Neural cell (in vitro differentiated cells): ENCODE measurements at regions not wholly inside any gene's neighbourhood (a gene's known extent, or its start where the extent isn't known, plus 50 kb on each side); places are given as distances from the start of the nearest gene placed in this dataset.

Experiments used
- H2AFZ ChIP-seq: fragments of 200-600, 300-800 bp; sonication (generic), shearing (Covaris generic); 2 replicates; pipeline ENCODE4 v1.6.0; 2014; ENCODE audit warnings: low read depth, mild to moderate bottlenecking, antibody characterized with exemption, low read length, moderate library complexity
- H3F3A ChIP-seq: fragments of 200-600 bp; shearing (Covaris generic); 2 replicates; pipeline ENCODE4 v1.6.1; 2016; ENCODE audit warnings: mild to moderate bottlenecking, moderate library complexity, mixed read lengths, antibody characterized with exemption, low read length; ENCODE audit not compliant: insufficient read depth, poor library complexity, severe bottlenecking
- H3K27ac ChIP-seq: fragments of 200-600, 300-800 bp; sonication (generic), shearing (Covaris generic); 2 replicates; pipeline ENCODE4 v1.5.1; 2014; ENCODE audit warnings: mild to moderate bottlenecking, low read length, moderate library complexity
- H3K27me3 ChIP-seq: fragments of 300-800, 200-600 bp; sonication (generic), shearing (Covaris generic); 2 replicates; pipeline ENCODE4 v1.6.0; 2014; ENCODE audit warnings: mild to moderate bottlenecking, low read depth, low read length, moderate library complexity; ENCODE audit not compliant: insufficient read depth
- H3K36me3 ChIP-seq: fragments of 300-800, 200-600 bp; sonication (generic), shearing (Covaris generic); 2 replicates; pipeline ENCODE4 v1.5.1; 2014; ENCODE audit warnings: mild to moderate bottlenecking, antibody characterized with exemption, low read length, moderate library complexity; ENCODE audit not compliant: insufficient read depth
- H3K4me2 ChIP-seq: fragments of 300-800, 200-600 bp; sonication (generic), shearing (Covaris generic); 2 replicates; pipeline ENCODE4 v1.6.0; 2014; ENCODE audit warnings: mild to moderate bottlenecking, low read length
- H3K4me3 ChIP-seq: fragments of 300-800, 200-600 bp; sonication (generic), shearing (Covaris generic); 2 replicates; pipeline ENCODE4 v1.5.1; 2014; ENCODE audit warnings: mild to moderate bottlenecking, low read length, moderate library complexity
- H3K79me2 ChIP-seq: fragments of 200-600 bp; shearing (Covaris generic); replicated peaks from 2 replicates; pipeline ENCODE4 v1.6.0; 2014; ENCODE audit warnings: mild to moderate bottlenecking, low read length, moderate library complexity; ENCODE audit not compliant: insufficient read depth
- H3K9ac ChIP-seq: fragments of 300-800, 200-600 bp; sonication (generic), shearing (Covaris generic); 2 replicates; pipeline ENCODE4 v1.6.1; 2016; ENCODE audit warnings: mild to moderate bottlenecking, low read length, mixed read lengths
- H3K9me2 ChIP-seq: fragments of 200-600 bp; shearing (Covaris generic); 2 replicates; pipeline ENCODE4 v1.6.1; 2016; ENCODE audit warnings: mild to moderate bottlenecking, low read length, mixed read lengths; ENCODE audit not compliant: insufficient read depth
- H3K9me3 ChIP-seq: fragments of 200-600, 300-800 bp; sonication (generic), shearing (Covaris generic); 2 replicates; pipeline ENCODE4 v1.6.1; 2016; ENCODE audit warnings: mild to moderate bottlenecking, mixed run types, low read length, moderate library complexity, mixed read lengths
- H4K20me1 ChIP-seq: fragments of 200-600 bp; shearing (Covaris generic); 2 replicates; pipeline ENCODE4 v1.6.1; 2016; ENCODE audit warnings: mild to moderate bottlenecking, mixed run types; ENCODE audit not compliant: insufficient read depth
- CTCF ChIP-seq: fragments of 450-650 bp; IDR thresholded peaks from 2 replicates; pipeline ENCODE4 v1.5.1; 2014; ENCODE audit warnings: antibody characterized with exemption, mild to moderate bottlenecking, moderate library complexity; ENCODE audit not compliant: poor library complexity, severe bottlenecking
- EP300 ChIP-seq: fragments of 450-650 bp; conservative IDR thresholded peaks from 2 replicates; pipeline ENCODE4 v1.6.1; 2014; ENCODE audit warnings: antibody characterized with exemption, mild to moderate bottlenecking, moderate library complexity; ENCODE audit not compliant: poor library complexity, severe bottlenecking
- EZH2 ChIP-seq: fragments of 200-600, 300-800 bp; shearing (Covaris generic), sonication (generic); IDR thresholded peaks from 2 replicates; pipeline ENCODE4 v1.6.1; 2014; ENCODE audit warnings: antibody characterized with exemption, low read length, borderline replicate concordance, mild to moderate bottlenecking; ENCODE audit not compliant: insufficient read depth, poor library complexity, severe bottlenecking
- MXI1 ChIP-seq: fragments of 450-650 bp; conservative IDR thresholded peaks from 2 replicates; pipeline ENCODE4 v1.6.1; 2014; ENCODE audit warnings: antibody characterized with exemption, mild to moderate bottlenecking; ENCODE audit not compliant: poor library complexity, severe bottlenecking
- POLR2AphosphoS5 ChIP-seq: IDR thresholded peaks from 2 replicates; pipeline ENCODE4 v1.6.1; 2012
- RAD21 ChIP-seq: fragments of 450-650 bp; conservative IDR thresholded peaks from 2 replicates; pipeline ENCODE4 v1.6.1; 2014; ENCODE audit warnings: antibody characterized with exemption, mild to moderate bottlenecking, moderate library complexity
- REST ChIP-seq: IDR thresholded peaks from 2 replicates; pipeline ENCODE4 v1.6.1; 2012; ENCODE audit warnings: borderline replicate concordance
- SMC3 ChIP-seq: fragments of 450-650 bp; conservative IDR thresholded peaks from 2 replicates; pipeline ENCODE4 v1.6.1; 2014; ENCODE audit warnings: antibody characterized with exemption, mild to moderate bottlenecking, moderate library complexity; ENCODE audit not compliant: poor library complexity
- TAF1 ChIP-seq: IDR thresholded peaks from 2 replicates; pipeline ENCODE4 v1.6.1; 2012; ENCODE audit warnings: low read depth

GRCh38 chr10:78478919-78479318 is 445.3 kb downstream of the RPS24 start:
- H3K9ac ChIP-seq = no peak overlapping the region
- no peaks in the 10 kb centered on the region for H3K9me2 ChIP-seq
- TF ChIP-seq CTCF (no peak), REST (no peak), POLR2AphosphoS5 (no peak), SMC3 (no peak), EZH2 (no peak), EP300 (no peak), MXI1 (no peak), TAF1 (no peak), RAD21 (no peak)

GRCh38 chr10:78479467-78479866 is 445.8 kb downstream of the RPS24 start:
- Histone ChIP-seq H3K79me2 (no peaks in the 10 kb centered on the region), H3K4me3 (no peak overlapping the region), H2AFZ (no peak overlapping the region), H3K27ac (no peak overlapping the region), H3K4me2 (no peak overlapping the region), H3K9me2 (no peaks in the 10 kb centered on the region), H3K36me3 (no peaks in the 10 kb centered on the region), H3K27me3 (no peaks in the 10 kb centered on the region), H3K9ac (no peak overlapping the region), H3K9me3 (no peaks in the 10 kb centered on the region), H4K20me1 (no peaks in the 10 kb centered on the region), H3F3A (no peaks in the 10 kb centered on the region)
- TF ChIP-seq SMC3 = no peak
- TF ChIP-seq EP300 = no peak
- TF ChIP-seq POLR2AphosphoS5 = no peak
- no peak for TF ChIP-seq TAF1
- no peak for TF ChIP-seq MXI1
- no peak for TF ChIP-seq CTCF
- TF ChIP-seq EZH2 = no peak
- no peak for TF ChIP-seq REST
- no peak for TF ChIP-seq RAD21

More at GRCh38 chr10:78478919-78479318, 445.3 kb downstream of the RPS24 start:
- no peaks in the 10 kb centered on the region for H3F3A ChIP-seq
- no peak overlapping the region for H3K4me3 ChIP-seq
- H4K20me1 ChIP-seq = no peaks in the 10 kb centered on the region
- no peak overlapping the region for H2AFZ ChIP-seq
- no peaks in the 10 kb centered on the region for H3K79me2 ChIP-seq
- no peaks in the 10 kb centered on the region for H3K36me3 ChIP-seq
- no peak overlapping the region for H3K27ac ChIP-seq
- H3K9me3 ChIP-seq = no peaks in the 10 kb centered on the region
- no peak overlapping the region for H3K4me2 ChIP-seq
- no peaks in the 10 kb centered on the region for H3K27me3 ChIP-seq
